AG04449 (cell line): ENCODE measurements at regions not wholly inside any gene's neighbourhood (a gene's known extent, or its start where the extent isn't known, plus 50 kb on each side); places are given as distances from the start of the nearest gene placed in this dataset.

Experiments
- CTCF ChIA-PET: fragments of 350-600 bp; formaldehyde crosslinking; extraction: SDS; loops from one replicate; lab custom pipeline; 2021; ENCODE audit warnings: antibody characterized with exemption; lab: Yijun Ruan, JAX
- POLR2A ChIA-PET: fragments of 400-600, 350-600 bp; formaldehyde crosslinking; extraction: SDS; loops from one replicate; lab custom pipeline; 2020; ENCODE audit warnings: antibody characterized with exemption, inconsistent platforms; lab: Yijun Ruan, JAX
- DNase-seq: peaks from one replicate; pipeline ENCODE4 v3.0.0-alpha.2; 2010; ENCODE audit warnings: low read depth, low spot score
- H3K4me3 ChIP-seq: 2 replicates; pipeline ENCODE4 v1.5.1; 2011; ENCODE audit warnings: low read depth, mild to moderate bottlenecking, control low read depth, low read length
- CTCF ChIP-seq: IDR thresholded peaks from one replicate; pipeline ENCODE4 v1.5.1; 2011; ENCODE audit warnings: mild to moderate bottlenecking, moderate library complexity, low read length, control low read depth, inconsistent platforms; ENCODE audit not compliant: insufficient read depth; ENCODE audit errors: missing control alignments

GRCh38 chr2:120670771-120671480, 64.7 kb upstream of the GLI2 start:
- no peak for TF ChIP-seq CTCF
- no peak for DNase-seq
- H3K4me3 ChIP-seq, result no peak overlapping the region
- POLR2A ChIA-PET, result no interaction called here
- CTCF ChIA-PET, result interaction anchor here (0.6 to 20.1 kb wide), 8 partner anchors 10 to 410 kb away, joined by 3 to 576 read pairs (median 4); partner anchors contain the start of gene INHBB

- no peak overlapping the region for H3K4me3 ChIP-seq
- TF ChIP-seq CTCF, result no peak
- DNase-seq, result no peak
- POLR2A ChIA-PET, result no interaction called here
- CTCF ChIA-PET, result interaction anchor here (0.7 to 20.1 kb wide), 4 partner anchors 8 to 358 kb away, joined by 3 to 576 read pairs (median 12); partner anchors contain the start of gene INHBB
Observed at GRCh38 chr2:120672526-120673204, 63.0 kb upstream of the GLI2 start.

- ChIA-PET CTCF (interaction anchor here (20.1 kb wide), 1 partner anchor 332 kb away, joined by 576 read pairs; the partner anchor contains the start of gene INHBB), POLR2A (no interaction called here)
- no peak overlapping the region for H3K4me3 ChIP-seq
- no peak for DNase-seq
- no peak for TF ChIP-seq CTCF
Observed at GRCh38 chr2:120673205-120673550, 62.5 kb upstream of the GLI2 start.

DNA sequence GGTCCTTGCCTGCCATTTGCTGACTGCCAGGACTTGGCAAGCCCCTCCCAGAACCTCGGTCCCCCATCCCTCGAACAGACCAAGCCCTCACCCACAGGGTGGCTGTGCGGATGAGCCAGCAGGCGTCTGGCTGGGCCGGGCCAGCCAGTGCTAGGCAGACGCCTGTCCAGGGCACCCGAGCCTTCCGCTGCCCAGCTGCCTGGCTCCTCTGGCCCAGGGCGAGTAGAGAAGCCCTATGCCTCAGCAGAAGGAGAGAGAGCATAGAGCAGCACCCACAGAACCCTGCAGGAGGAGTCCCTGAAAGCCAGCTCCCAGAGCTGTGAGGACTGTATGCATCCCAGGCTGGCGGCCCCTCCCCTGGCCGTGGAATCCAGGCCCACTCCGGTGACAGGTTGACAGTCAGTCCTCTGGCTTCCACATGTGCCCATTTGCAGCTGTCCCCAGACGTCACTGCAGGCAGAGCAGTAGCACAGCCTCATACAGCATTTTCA, 62.1 kb upstream of the GLI2 start:
- no peak for DNase-seq
- ChIA-PET CTCF (interaction anchor here (1.6 to 20.1 kb wide), 2 partner anchors 152 to 332 kb away, joined by 3 to 576 read pairs; partner anchors contain the start of gene INHBB), POLR2A (no interaction called here)
- no peak for TF ChIP-seq CTCF
- no peak overlapping the region for H3K4me3 ChIP-seq

GRCh38 chr2:120674246-120675170, 61.2 kb upstream of the GLI2 start:
- TF ChIP-seq CTCF, result no peak
- ChIA-PET CTCF (interaction anchor here (0.6 to 20.1 kb wide), 37 partner anchors 16 to 409 kb away, joined by 3 to 576 read pairs (median 4); partner anchors contain the start of gene INHBB), POLR2A (no interaction called here)
- H3K4me3 ChIP-seq, result no peak overlapping the region
- no peak for DNase-seq
